Adrenal gland (tissue), 9 donors: ENCODE measurements at regions not wholly inside any gene's neighbourhood (a gene's known extent, or its start where the extent isn't known, plus 50 kb on each side); places are given as distances from the start of the nearest gene placed in this dataset.
"Not testable (repeated sequence)": the region's sequence is repeated elsewhere in the genome, so short reads cannot be mapped to it uniquely, and the experiment has no call there.

ENCODE experiments used
- DNase-seq, 7 donors: peaks; one replicate each; pipeline ENCODE4 v3.0.0-alpha.2; 2019 to 2020
- H3K27ac ChIP-seq, 5 donors: fragments of 200-600 bp; sonication (generic) in 4 of 5; 1 replicate in 3 of 5; 2 replicates in 2 of 5; pipeline versions ENCODE4 v1.5.1 to v1.8.0; 2016 to 2020; ENCODE audit warnings: mild to moderate bottlenecking in 1 of 5
- H3K27me3 ChIP-seq: fragments of 200-600 bp; 2 replicates; pipeline ENCODE4 v1.8.0; 2021
- H3K36me3 ChIP-seq, 2 donors: fragments of 200-600 bp; replicated peaks in 1 of 2; 1 replicate in 1 of 2; 2 replicates in 1 of 2; pipeline versions ENCODE4 v1.5.1 to v1.8.0; 2018 to 2022
- H3K4me1 ChIP-seq, 2 donors: fragments of 200-600 bp; replicated peaks in 1 of 2; 1 replicate in 1 of 2; 2 replicates in 1 of 2; pipeline versions ENCODE4 v1.5.1 to v1.8.0; 2018 to 2021
- H3K4me3 ChIP-seq, 4 donors: fragments of 200-600 bp; sonication (generic) in 3 of 4; one replicate each; pipeline ENCODE4 v1.5.1; 2016 to 2018
- H3K9me3 ChIP-seq, 3 donors: fragments of 200-600 bp; sonication (generic) in 1 of 3; replicated peaks in 1 of 3; 1 replicate in 2 of 3; 2 replicates in 1 of 3; pipeline versions ENCODE4 v1.5.1 to v1.8.0; 2016 to 2021
- CTCF ChIP-seq, 6 experiments: fragments of 450-650 bp in 4 of 6; fragments of 200-600 bp in 2 of 6; sonication (generic) in 1 of 6; IDR thresholded peaks; 1 replicate in 5 of 6; 2 replicates in 1 of 6; pipeline versions ENCODE4 v1.5.1 to v1.8.0; 2016 to 2021; ENCODE audit warnings: antibody characterized with exemption in 6 of 6, mild to moderate bottlenecking in 2 of 6, moderate library complexity in 1 of 6
- POLR2A ChIP-seq, 2 donors: fragments of 450-650 bp; IDR thresholded peaks; one replicate each; pipeline ENCODE4 v1.6.1; 2017; ENCODE audit warnings: antibody characterized with exemption in 2 of 2, mild to moderate bottlenecking in 2 of 2, moderate library complexity in 1 of 2
- WGBS, 4 donors: extraction: QIAGEN DNeasy Blood & Tissue Kit in 2 of 4; methylation state at CpG; one replicate each; pipeline versions ENCODE4 v1.1.5 to v1.1.7; 2013 to 2017; 5-methylcytosine and 5-hydroxymethylcytosine counted together
- intact Hi-C, 2 donors: fragments of 100-400 bp; cut with DNase I; formaldehyde crosslinking; loops; one replicate each; pipeline versions ENCODE4 v1.14.1 to v1.15.0; 2022 to 2023
- donor health status: healthy with polysubstance abuse.
- donor health status: Bipolar disorder and iron deficiency.
- donor health status: DM: yes; HTN: yes; CAD: no.
- donor health status: DM: no; HTN: no; CAD: no.
- donor health status: DM: no; HTN: no; CAD: no.

GRCh38 chr1:121587230-121587569, 402.4 kb downstream of the SRGAP2C start:
- TF ChIP-seq CTCF (IDR thresholded peaks at IDR 0.05) (no peak), POLR2A (IDR thresholded peaks at IDR 0.05) (no peak)
- H3K36me3 ChIP-seq = no peaks in the 10 kb centered on the region
- no peaks in the 10 kb centered on the region for H3K27me3 ChIP-seq
- H3K27ac ChIP-seq = no peak overlapping the region
- no peak for DNase-seq
- no peak overlapping the region for H3K4me3 ChIP-seq
- H3K4me1 ChIP-seq = no peaks in the 10 kb centered on the region
- 67 to 90% (median 87%) methylated on average over 3 to 5 of the region's 5 CpGs for WGBS, 4 donors
- no peaks in the 10 kb centered on the region for H3K9me3 ChIP-seq
- intact Hi-C loops = no loop called here

- H3K36me3 ChIP-seq = no peaks in the 10 kb centered on the region
- no peaks in the 10 kb centered on the region for H3K4me1 ChIP-seq
- intact Hi-C loops = no loop called here
- no peaks in the 10 kb centered on the region for H3K9me3 ChIP-seq
- TF ChIP-seq POLR2A (IDR thresholded peaks at IDR 0.05) (no peak), CTCF (IDR thresholded peaks at IDR 0.05) (no peak)
- H3K27me3 ChIP-seq = no peaks in the 10 kb centered on the region
- H3K4me3 ChIP-seq = no peak overlapping the region
- H3K27ac ChIP-seq = no peak overlapping the region
- no peak for DNase-seq
Observed at GRCh38 chr1:121587777-121588176, 403.0 kb downstream of the SRGAP2C start.

GRCh38 chr1:121594096-121594495, 409.3 kb downstream of the SRGAP2C start:
- H3K36me3 ChIP-seq = no peaks in the 10 kb centered on the region
- H3K27ac ChIP-seq = no peak overlapping the region
- H3K4me1 ChIP-seq = no peaks in the 10 kb centered on the region
- H3K4me3 ChIP-seq = no peak overlapping the region
- DNase-seq = no peak
- TF ChIP-seq POLR2A (IDR thresholded peaks at IDR 0.05) (no peak), CTCF (IDR thresholded peaks at IDR 0.05) (no peak)
- WGBS, 4 donors = 47 to 57% (median 48%) methylated on average over 3 of the region's 3 CpGs
- intact Hi-C loops = no loop called here
- no peaks in the 10 kb centered on the region for H3K27me3 ChIP-seq
- H3K9me3 ChIP-seq = no peaks in the 10 kb centered on the region

- DNase-seq = no peak
- Histone ChIP-seq H3K9me3 (no peaks in the 10 kb centered on the region), H3K27me3 (no peaks in the 10 kb centered on the region), H3K36me3 (no peaks in the 10 kb centered on the region), H3K4me1 (no peaks in the 10 kb centered on the region), H3K27ac (no peak overlapping the region), H3K4me3 (no peak overlapping the region)
- no peak for TF ChIP-seq CTCF (IDR thresholded peaks at IDR 0.05)
- no peak for TF ChIP-seq POLR2A (IDR thresholded peaks at IDR 0.05)
- intact Hi-C loops = no loop called here
Observed at GRCh38 chr1:121595089-121595488, 410.3 kb downstream of the SRGAP2C start.

GRCh38 chr1:121604843-121605444, 420.2 kb downstream of the SRGAP2C start:
- intact Hi-C loops, H3K9me3 ChIP-seq, H3K27ac ChIP-seq, H3K4me3 ChIP-seq, DNase-seq, H3K27me3 ChIP-seq, H3K4me1 ChIP-seq, H3K36me3 ChIP-seq: not testable (repeated sequence)
- 50% methylated on average over 1 of the region's 3 CpGs; no CpG with 5 or more reads in 3 of the 4 donors for WGBS, 4 donors

GRCh38 chr1:121607499-121607898, 422.7 kb downstream of the SRGAP2C start:
- H3K4me3 ChIP-seq, H3K9me3 ChIP-seq, H3K27me3 ChIP-seq, H3K36me3 ChIP-seq, H3K4me1 ChIP-seq, H3K27ac ChIP-seq, DNase-seq, intact Hi-C loops: not testable (repeated sequence)
- WGBS, 4 donors = no CpG with 5 or more reads among the region's 2 CpGs
